MV-4-11 (cell line): ENCODE measurements at regions not wholly inside any gene's neighbourhood (a gene's known extent, or its start where the extent isn't known, plus 50 kb on each side); places are given as distances from the start of the nearest gene placed in this dataset.
A peak's percentile ranks its signal among the peaks of the same experiment; 100 is the strongest.
"Not testable (repeated sequence)": the region's sequence is repeated elsewhere in the genome, so short reads cannot be mapped to it uniquely, and the experiment has no call there.

Experiments used
- DNase-seq: peaks from one replicate; lab custom pipeline; 2025; lab: John Stamatoyannopoulos, UW

DNA sequence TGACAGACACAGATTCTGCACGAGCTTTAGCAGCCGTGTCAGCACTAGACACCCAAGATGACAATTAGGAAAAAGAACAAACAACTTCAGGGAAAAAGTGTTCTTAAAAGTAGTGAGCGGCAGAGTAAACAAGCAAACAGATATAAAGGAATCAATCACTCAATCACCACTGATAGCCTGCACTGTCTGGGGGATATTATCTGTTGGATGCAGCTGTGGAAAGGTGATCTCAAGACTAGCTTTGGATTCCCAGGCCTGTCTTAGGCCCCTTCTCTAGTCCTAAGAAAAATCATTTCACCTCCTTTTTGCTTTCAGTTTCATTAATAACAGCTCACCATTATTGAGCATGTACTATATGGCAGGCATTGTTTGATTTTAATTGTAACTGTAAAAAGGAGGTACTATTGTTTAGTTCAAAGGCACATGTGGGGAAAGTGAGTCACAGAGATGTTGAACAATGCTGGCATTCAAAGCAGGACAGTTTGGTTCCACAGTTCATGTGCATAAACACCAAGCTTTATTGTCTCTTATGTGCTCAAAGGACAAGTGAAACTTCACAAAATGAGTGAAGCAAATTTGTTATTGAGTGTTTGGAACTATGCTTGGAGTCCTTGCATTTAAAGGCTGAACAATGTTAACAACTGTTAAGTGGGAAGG is 147.3 kb upstream of the TCF4 start:
- no peak for DNase-seq

DNA sequence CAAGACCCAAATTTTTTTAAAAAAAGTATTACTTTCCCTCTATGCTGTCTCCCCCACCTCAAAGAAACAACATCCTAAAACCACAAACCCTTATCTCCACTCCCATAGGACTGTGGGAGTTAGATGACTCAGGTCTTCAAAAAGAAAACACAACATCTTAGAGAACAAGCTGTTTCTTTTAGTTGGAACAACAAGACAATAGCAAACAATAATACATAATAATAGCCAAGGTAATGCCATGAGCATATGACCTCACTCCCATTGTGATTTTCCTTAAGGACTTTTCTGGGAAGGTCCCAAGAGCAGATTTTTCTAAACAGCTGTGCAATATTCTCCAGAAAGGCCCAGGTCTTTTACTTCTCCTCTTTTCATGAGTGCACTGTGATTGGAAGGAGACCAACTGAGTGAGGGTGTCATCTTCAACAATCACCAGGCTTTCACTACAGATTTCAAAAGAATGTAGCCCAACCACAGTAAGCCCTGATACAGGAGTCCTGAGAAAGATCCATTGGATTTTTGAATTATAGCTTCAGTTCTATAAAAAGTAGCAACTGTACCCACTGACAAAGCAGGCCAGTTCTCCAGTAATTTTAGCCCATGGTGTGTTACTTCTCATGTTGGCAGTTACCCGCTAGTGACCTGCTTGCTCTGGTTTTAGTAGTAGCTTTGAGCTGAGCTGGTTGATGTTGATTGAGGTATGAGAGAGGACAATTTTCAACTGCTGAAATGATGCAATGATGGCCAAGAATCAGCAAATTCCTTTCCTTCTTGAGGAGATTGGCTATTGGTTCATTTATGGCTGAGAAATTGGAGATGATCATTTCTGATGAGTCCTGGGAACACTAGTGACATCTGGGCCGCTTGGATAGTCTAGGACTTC is 144.5 kb upstream of the TCF4 start:
- no peak for DNase-seq

DNA sequence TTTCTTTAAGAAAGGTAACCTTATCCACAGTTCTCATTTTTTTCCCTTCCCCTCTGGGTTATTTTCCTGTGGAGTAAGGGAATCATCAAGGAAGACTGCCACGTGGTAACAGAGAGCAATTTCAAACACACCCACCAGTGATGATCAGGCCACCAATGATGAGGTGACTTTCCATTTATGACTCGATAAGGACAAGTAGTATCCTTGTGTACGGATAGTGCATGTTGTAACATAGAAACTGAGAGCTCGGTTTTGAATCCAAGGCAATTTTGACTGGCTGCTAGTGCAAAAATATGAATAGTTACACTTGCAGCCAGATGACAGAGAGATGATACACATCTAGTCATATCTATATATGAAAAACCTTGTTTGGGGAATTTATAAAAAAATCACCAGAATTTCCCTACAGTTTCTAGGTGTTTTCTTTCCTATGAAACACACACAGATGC is 143.6 kb upstream of the TCF4 start:
- no peak for DNase-seq

DNA sequence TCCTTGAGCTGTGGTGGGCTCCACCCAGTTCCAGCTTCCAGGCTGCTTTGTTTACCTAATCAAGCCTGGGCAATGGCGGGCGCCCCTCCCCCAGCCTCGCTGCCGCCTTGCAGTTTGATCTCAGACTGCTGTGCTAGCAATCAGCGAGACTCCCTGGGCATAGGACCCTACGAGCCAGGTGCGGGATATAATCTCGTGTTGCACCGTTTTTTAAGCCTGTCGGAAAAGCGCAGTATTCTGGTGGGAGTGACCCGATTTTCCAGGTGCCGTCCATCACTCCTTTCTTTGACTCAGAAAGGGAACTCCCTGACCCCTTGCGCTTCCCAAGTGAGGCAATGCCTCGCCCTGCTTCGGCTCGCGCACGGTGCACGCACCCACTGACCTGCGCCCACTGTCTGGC is 133.0 kb upstream of the TCF4 start:
- not testable (repeated sequence) for DNase-seq

DNA sequence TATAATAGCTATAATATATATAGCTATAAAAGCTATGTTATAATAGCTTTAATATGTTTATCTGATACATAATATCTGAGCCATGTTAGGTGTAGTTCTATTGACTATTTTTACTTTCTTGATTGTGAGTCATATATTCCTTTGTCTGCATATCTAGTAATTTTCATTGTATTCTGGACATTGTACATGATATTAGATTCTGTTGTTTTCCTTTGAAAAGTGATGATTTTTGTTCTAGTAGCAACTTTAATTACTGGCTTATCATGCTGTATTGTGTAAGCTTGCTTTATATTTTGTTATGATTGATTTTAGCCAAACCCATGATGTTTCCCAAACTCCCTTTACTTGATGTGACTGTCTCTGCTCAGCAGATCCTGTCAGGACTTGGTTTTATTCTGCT is 125.7 kb upstream of the TCF4 start:
- DNase-seq, result no peak

DNA sequence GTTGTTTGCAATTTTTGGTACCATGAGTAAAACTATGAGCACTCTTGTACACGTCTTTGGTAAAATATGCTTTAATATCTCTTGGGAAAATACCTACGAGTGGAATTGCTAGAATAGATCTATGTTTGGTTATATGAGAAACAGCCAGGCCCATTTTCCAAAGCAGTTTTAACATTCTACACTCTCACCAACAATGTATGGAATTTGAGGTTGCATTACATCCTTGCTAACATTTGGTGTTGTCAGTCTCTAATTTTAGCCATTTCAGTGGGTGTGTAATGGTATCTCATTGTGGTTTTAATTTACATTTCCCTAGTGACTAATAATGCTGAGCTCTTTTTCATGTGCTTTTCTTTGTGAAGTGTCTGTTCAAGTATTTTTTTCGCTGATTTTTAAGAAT is 118.9 kb upstream of the TCF4 start:
- DNase-seq, result no peak

DNA sequence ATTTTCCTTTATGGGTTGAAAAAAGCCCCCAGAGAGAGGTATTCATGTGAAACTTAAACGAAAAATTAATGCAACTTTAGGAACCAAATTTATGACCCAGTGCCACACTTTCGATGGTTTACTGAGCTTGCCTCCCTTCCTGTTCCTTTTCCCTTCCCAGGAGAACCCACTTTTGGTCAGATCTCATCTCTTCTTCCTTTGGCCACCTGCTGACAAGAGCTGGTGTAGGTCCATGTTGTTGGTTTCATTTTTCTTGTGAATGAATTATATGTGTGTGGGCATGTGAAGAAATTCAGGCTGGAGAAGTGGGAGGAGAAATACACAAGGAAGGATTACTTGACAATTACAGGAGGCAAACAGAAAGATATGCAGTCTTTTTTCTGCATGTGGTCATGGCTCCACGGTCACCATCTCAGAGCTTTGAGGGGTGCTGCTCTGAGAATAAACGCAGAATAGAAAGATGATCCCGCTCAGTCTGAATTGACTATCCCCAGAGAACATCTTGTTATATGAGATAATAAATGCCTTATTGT is 111.3 kb upstream of the TCF4 start:
- peak; percentile 20 for DNase-seq

DNA sequence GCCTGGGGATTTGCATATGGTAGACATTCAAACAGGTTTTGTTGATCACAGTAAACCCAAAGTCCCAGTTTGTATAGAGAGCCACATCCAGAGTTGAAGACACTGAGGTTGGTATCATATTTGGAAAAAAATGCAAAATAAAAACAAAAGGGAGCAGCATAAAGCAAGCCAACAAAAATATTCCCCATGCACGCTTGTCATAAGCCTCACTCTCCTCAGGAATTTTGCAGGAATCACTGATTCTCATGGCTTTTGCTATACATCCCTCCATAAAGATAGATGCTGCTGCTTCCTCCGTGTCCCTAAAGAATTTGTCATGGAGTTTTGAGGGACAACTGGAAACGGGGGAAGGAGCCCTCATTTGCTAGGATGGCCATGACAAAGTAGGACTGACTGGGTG is 108.8 kb upstream of the TCF4 start:
- DNase-seq, result no peak

DNA sequence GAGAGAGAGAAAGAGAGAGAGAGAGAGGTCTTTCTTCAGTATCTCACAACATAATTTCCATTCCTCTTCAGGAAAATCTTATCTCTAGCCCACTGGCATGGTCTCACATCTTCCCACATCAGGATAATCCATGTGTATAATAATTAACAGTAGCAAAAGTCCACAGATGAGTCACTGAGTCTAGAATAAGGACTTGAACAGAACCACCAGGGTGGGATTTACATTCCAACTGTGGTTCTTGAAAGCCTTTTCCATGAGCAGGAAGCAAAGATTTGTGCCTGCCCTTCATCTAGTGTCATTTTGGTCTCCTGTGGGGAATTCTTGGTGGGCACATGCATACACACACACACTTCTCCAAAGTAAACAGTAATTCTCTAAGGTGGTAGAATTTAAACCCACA is 107.1 kb upstream of the TCF4 start:
- no peak for DNase-seq

DNA sequence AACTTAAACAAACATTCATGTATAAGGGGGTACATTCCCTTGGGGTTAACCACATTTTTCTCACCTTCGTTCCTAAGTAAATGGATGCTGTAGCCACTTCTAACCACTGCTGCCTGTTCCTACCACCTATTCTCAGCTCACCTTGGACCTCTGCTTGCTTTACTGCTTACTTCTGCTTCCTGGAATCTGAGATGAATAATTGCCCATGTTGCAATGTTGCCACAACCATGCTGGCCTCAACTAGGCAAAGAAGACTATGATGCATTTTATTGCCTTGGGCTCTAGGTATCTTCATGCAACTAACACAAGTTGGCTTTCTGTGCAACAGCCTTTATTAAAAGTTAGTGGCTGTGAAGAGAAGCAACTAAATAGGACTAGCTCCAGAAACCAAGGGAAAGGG is 106.3 kb upstream of the TCF4 start:
- DNase-seq, result peak; percentile 31

DNA sequence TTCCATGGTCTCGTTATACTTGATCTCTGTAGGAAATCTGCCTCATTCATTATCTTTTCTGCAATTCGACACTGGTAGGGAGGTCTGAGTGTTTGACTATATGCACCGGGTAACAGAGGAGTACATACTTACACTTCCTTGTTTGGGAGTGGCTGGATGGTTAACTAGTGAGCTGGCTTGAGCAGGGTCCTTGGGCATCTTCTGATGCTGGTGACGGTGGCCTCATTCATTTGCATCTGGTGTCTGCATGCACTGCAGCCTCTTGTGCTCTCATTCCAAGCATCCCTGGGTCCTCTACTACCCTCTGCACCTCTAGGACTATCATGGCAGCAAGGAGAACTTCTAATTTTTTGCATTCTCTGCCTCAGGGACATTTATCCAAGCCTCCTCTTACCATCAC is 100.0 kb upstream of the TCF4 start:
- no peak for DNase-seq

DNA sequence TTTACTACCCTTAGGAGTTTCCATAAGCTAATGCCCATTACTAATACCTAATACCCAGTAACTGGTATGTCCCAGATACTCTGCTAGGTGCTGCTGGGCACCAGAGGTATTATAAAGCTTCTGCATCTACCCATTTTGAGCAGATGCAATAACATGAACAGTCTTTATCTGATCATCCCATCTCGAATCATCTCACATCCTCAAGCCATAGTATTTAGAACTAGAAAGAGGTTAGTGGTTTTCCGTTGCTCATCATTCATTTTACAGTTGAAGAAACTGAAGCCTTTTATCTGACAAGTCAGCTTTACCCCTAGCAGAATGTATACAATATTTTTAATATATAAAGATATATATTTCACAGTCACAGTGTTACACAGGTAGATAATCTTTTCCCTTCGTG is 99.1 kb upstream of the TCF4 start:
- DNase-seq, result no peak

DNA sequence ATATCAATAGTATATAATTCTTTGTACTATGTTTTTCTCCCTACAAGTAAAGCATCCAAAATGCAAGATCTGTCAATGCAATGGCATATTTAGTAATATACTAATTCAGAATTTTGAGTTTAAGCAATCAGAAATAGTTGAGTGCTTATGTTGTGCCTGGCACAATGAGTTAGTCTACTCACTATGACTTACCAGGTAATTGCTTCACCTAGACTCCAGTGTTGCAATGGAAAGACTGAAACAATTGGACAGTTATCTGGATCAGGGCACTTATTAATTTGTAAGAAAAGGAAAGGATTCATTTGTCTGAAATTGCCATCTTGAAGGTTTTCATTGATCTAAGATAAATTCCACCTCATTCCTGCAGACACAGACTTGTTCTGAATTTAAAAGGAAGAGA is 97.6 kb upstream of the TCF4 start:
- DNase-seq, result no peak

DNA sequence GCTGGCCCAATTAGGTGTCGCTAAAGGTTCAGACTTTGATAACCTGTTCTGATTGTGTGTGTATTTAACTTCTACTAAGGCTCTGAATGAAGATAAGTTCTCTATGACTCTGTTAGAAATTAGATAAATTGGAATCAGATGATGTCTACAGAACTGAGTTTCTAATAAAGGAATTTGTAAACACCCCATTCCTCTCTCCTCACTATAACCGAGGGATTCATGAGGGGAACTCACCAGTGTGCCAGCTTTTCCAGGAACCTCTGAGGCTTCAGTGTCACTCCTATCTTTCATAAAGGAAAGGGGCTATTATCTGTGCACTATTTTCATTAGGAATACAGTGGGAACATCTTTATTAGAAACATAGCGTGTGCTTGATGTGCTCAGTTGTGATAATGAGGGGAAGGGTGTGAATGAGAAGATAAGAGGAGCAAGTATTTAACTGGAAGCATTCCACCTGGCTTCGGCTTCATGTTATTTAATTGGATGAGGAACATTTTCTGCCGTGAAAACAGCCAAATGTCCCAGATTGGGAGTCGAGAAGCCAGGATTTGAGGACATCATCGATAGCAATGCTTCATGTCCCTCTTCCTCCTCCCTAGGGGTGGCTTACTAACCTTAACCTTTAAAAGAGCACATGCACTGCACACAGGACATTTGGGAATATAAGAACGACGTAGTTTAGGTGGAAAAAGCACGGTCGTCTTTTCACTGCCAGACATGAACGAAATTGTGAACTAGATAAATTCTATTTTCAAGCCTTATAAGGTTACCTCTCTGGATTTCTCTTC is 84.8 kb upstream of the TCF4 start:
- no peak for DNase-seq

DNA sequence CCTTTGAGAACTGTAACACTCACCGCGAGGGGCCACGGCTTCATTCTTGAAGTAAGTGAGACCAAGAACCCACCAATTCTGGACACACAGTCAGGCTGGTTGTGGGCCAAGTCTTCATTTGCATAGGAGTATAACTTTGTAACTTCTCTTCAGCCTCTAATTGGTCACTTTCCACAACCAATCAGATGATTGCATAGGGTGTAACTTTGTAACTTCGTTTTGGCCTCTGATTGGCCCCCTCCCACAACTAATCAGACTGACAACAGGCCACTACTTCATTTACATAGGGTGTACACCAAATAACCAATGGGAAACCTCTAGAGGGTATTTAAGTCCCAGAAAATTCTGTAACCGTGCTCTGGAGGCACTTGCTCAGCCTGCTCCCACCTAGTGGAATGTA is 77.5 kb upstream of the TCF4 start:
- no peak for DNase-seq

DNA sequence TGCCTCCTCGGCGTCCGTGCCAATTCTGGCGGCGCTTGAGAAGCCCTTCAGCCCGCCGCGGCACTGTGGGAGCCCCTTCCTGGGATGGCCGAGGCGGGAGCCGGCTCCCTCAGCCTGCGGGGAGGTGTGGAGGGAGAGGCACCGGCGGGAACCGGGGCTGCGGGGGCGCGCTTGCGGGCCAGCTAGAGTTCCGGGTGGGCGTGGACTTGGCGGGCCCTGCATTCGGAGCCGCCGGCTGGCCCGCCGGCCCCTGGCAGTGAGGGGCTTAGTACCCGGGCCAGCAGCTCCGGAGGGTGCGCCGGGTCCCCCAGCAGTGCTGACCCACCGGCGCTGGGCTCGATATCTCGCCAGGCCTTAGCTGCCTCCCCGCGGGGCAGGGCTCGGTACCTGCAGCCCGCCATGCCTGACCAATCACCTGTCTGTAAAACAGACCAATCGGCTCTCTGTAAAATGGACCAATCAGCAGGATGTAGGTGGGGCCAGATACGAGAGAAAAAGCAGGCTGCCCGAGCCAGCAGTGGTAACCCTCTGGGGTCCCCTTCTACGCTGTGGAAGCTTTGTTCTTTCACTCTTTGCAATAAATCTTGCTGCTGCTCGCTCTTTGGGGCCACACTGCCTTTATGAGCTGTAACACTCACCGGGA is 76.9 kb upstream of the TCF4 start:
- DNase-seq, result not testable (repeated sequence)

DNA sequence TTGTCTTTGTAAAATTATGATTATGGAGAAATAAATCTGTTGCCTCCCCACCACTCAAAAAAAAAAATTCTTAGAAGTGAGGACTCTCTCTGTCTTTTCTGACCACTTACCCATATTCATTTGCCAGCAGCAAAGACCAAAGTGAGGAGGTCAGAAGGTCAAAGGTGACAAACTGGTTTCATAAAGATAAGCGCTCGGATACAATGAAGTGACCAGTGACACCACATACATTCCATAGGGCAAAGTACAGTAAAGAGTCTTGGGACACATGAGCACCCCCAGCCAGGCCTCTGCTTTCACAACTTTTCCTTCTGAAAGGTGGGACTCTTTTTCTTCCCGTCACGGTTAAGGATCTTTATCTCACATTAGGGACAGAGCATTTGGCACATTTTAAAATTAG is 75.9 kb upstream of the TCF4 start:
- DNase-seq, result no peak

DNA sequence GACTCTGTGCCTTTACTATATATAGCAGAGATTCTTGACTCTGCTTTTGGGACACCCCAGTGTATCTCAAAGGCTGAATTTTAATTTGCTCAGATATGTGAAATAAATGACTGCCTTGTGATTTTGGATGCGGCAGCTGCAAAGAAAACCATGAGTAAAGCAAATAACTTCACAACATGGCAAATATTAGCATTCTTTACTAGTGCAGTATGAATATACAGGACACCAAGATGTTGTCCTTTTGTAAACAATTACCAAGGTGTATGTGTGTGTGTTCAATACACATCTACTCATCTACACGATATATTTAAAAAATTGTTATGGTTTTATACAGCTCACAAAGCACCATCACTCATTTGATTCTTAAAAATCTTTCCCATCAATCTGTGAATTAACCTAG is 70.6 kb upstream of the TCF4 start:
- no peak for DNase-seq

DNA sequence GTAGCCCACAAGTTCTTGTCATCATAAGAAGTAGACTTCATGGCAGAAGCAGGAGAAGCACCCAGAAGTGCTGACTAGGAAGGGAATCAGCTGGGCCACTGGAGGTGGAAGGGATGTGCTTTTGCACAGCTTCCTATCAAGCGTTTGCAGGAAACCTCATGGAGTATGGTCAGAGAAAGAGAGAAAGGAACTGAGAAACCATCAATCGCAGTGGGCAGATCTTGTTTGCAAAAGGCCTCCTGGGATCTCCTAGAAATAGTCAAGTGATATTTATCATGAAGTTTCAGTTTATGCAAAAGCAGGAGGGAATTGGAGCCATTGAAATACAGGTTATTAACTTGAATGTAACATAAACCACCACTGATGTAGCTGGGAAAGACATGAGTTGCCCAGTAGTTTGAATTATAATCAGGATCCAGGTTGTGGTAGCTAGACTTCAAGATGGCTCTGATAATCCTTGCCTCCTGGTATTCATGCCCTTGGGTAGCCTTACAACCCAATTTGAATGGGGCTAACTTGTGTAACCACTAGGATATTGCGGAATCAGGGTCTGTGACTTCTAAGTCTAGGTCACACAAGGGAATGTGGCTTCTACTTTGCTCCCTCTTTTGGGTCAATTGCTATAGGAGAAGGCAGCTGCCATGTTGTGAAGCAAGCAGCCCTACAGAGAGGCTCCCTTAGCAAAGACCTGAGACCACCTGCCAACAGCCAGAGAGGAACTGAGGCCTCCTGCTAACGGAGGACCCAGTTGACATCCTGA is 69.8 kb upstream of the TCF4 start:
- peak; percentile 62 for DNase-seq

DNA sequence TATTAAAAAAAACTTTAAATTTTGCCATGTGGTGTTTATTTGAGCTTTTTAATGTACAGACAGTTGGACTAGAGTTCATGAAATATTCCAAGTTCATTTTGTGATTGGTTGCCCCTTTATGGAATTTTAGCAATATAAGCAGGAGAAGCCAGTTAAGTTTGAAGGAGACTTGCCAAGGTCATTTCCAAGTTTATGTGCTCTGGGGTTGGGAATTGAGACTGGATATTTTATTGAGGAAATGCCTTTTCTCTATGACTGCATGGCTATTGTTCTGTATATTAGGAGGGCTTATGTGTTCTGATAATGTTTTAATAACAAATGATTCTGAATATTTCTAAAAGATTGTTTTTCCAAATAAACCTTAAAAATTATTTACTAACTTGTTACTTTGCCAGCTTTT is 67.0 kb upstream of the TCF4 start:
- no peak for DNase-seq

DNA sequence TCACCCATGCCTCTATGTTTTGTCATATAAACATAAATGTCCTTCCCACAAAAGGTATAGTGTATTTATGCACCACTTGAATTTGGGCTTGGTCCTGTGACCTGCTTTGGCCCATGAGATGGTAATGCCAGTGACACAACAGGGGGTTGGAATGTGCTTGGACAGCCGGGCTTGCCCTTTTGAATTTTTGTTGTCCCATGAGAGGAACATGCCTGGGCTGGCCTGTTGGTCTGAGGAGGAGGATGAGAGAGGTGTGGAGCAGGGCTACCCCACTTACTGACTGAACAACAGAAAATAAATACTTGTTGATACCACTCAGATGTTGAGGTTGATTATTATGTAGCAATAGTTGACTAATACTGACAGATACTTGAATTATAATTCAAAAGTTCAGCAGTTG is 63.2 kb upstream of the TCF4 start:
- no peak for DNase-seq
